HCT116 (cell line): ENCODE measurements at regions not wholly inside any gene's neighbourhood (a gene's known extent, or its start where the extent isn't known, plus 50 kb on each side); places are given as distances from the start of the nearest gene placed in this dataset.

Source experiments
- ATAC-seq: fragments of 200-7000 bp; cut with Tn5 transposase; 2 replicates; pipeline ENCODE4 v1.9.1; 2020; ENCODE audit warnings: mild to moderate bottlenecking, moderate library complexity
- BruUV-seq: library from RNA; stranded (reverse); fragments of 400-500 nt; replicated peaks from 2 replicates; lab custom pipeline; 2021; lab: Mats Ljungman, UMichigan
- CTCF ChIA-PET: fragments of 300-600 bp; sonication (Branson Sonifier 250); formaldehyde crosslinking; loops from one replicate; lab custom pipeline; 2021; ENCODE audit warnings: antibody characterized with exemption; lab: Charles Lee
- POLR2A ChIA-PET: fragments of 300-600, 350-600 bp; sonication (Branson Sonifier 250); formaldehyde crosslinking; loops from one replicate; lab custom pipeline; 2021; ENCODE audit warnings: antibody characterized with exemption; lab: Charles Lee
- RAD21 ChIA-PET, 2 experiments: fragments of 300-600 bp; sonication (Branson Sonifier 250); formaldehyde crosslinking; loops; one replicate each; lab custom pipeline; 2023; ENCODE audit warnings: low total read pairs in 2 of 2; ENCODE audit not compliant: uncharacterized antibody in 2 of 2, unreplicated experiment in 2 of 2, low non-redundant PET in 1 of 2; lab: Charles Lee
- DNase-seq: peaks from one replicate; pipeline ENCODE4 v3.0.0-alpha.2; 2010; ENCODE audit warnings: low read depth, low spot score
- H2AFZ ChIP-seq: fragments of 200-600 bp; shearing (Covaris generic), sonication (generic); 2 replicates; pipeline ENCODE4 v1.6.1; 2017; ENCODE audit warnings: low read depth, mixed run types, mixed read lengths, antibody characterized with exemption, low read length; ENCODE audit not compliant: poor library complexity, severe bottlenecking
- H3K27ac ChIP-seq: 2 replicates; pipeline ENCODE4 v1.5.1; 2012; ENCODE audit warnings: low read depth, low read length
- H3K27me3 ChIP-seq: fragments of 200-600 bp; sonication (generic); 2 replicates; pipeline ENCODE4 v1.6.1; 2016; ENCODE audit warnings: mixed run types, low read length, mixed read lengths; ENCODE audit not compliant: insufficient read depth
- H3K36me3 ChIP-seq, 2 experiments: fragments of 200-500 bp in 1 of 2; fragments of 200-600 bp in 1 of 2; sonication (Bioruptor generic) in 1 of 2; sonication (generic) in 1 of 2; 2 replicates each; pipeline versions ENCODE4 v1.5.1 to v1.6.1; 2014 to 2016; ENCODE audit warnings: low read length in 2 of 2, inconsistent platforms in 1 of 2, mixed read lengths in 1 of 2, mixed run types in 1 of 2; ENCODE audit not compliant: insufficient read depth in 2 of 2, control insufficient read depth in 1 of 2
- H3K4me1 ChIP-seq, 2 experiments: fragments of 200-600 bp in 1 of 2; sonication (generic) in 1 of 2; 2 replicates each; pipeline versions ENCODE4 v1.5.1 to v1.6.1; 2012 to 2017; ENCODE audit warnings: low read length in 2 of 2, inconsistent platforms in 1 of 2, mild to moderate bottlenecking in 1 of 2, mixed read lengths in 1 of 2, mixed run types in 1 of 2, moderate library complexity in 1 of 2; ENCODE audit not compliant: insufficient read depth in 2 of 2, control insufficient read depth in 1 of 2
- H3K4me2 ChIP-seq: fragments of 200-600 bp; sonication (generic); 2 replicates; pipeline ENCODE4 v1.6.1; 2017; ENCODE audit warnings: mixed run types, low read length, mixed read lengths
- H3K4me3 ChIP-seq, 2 experiments: fragments of 200-600 bp in 1 of 2; sonication (generic) in 1 of 2; replicated peaks in 1 of 2; 2 replicates each; pipeline ENCODE4 v1.5.1; 2011 to 2016; ENCODE audit warnings: low read length in 2 of 2, control low read depth in 1 of 2, low read depth in 1 of 2, mild to moderate bottlenecking in 1 of 2, mixed read lengths in 1 of 2, mixed run types in 1 of 2
- H3K79me2 ChIP-seq: fragments of 200-600 bp; sonication (generic); 2 replicates; pipeline ENCODE4 v1.6.1; 2017; ENCODE audit warnings: mild to moderate bottlenecking, mixed run types, low read length, moderate library complexity, mixed read lengths; ENCODE audit not compliant: insufficient read depth
- H3K9ac ChIP-seq: fragments of 200-600 bp; sonication (generic); 2 replicates; pipeline ENCODE4 v1.6.1; 2016; ENCODE audit warnings: low read length, mixed read lengths
- H3K9me2 ChIP-seq: fragments of 200-600 bp; sonication (generic), shearing (Covaris generic); 2 replicates; pipeline ENCODE4 v1.6.1; 2017; ENCODE audit warnings: mixed run types, mild to moderate bottlenecking, moderate library complexity; ENCODE audit not compliant: insufficient read depth
- H3K9me3 ChIP-seq, 2 experiments: fragments of 200-500 bp in 1 of 2; fragments of 200-600 bp in 1 of 2; sonication (Bioruptor generic) in 1 of 2; sonication (generic) in 1 of 2; 2 replicates each; pipeline ENCODE4 v1.6.1; 2014 to 2017; ENCODE audit warnings: low read length in 2 of 2, mixed read lengths in 2 of 2, inconsistent platforms in 1 of 2, low read depth in 1 of 2, mild to moderate bottlenecking in 1 of 2, mixed run types in 1 of 2, moderate library complexity in 1 of 2; ENCODE audit not compliant: control insufficient read depth in 1 of 2, insufficient read depth in 1 of 2
- H4K20me1 ChIP-seq: fragments of 200-600 bp; sonication (generic), shearing (Covaris generic); 2 replicates; pipeline ENCODE4 v1.6.1; 2017; ENCODE audit warnings: mixed run types, mild to moderate bottlenecking, moderate library complexity; ENCODE audit not compliant: insufficient read depth
- CBX3 ChIP-seq: IDR thresholded peaks from 2 replicates; pipeline ENCODE4 v1.6.1; 2012; ENCODE audit warnings: low read depth
- CEBPB ChIP-seq: IDR thresholded peaks from 2 replicates; pipeline ENCODE4 v1.6.1; 2012; ENCODE audit warnings: low read depth
- CTCF ChIP-seq, 3 experiments: fragments of 200-600 bp in 1 of 3; sonication (generic) in 1 of 3; IDR thresholded peaks in 2 of 3; conservative IDR thresholded peaks in 1 of 3; 2 replicates each; pipeline ENCODE4 v1.5.1; 2012 to 2017; ENCODE audit warnings: low read depth in 2 of 3, low read length in 2 of 3, antibody characterized with exemption in 1 of 3, borderline replicate concordance in 1 of 3, control low read depth in 1 of 3, mild to moderate bottlenecking in 1 of 3, mixed read lengths in 1 of 3, mixed run types in 1 of 3, moderate library complexity in 1 of 3; ENCODE audit not compliant: insufficient read depth in 1 of 3
- EGR1 ChIP-seq: IDR thresholded peaks from 2 replicates; pipeline ENCODE4 v1.6.1; 2012; ENCODE audit warnings: low read depth
- ELF1 ChIP-seq: IDR thresholded peaks from 2 replicates; pipeline ENCODE4 v1.6.1; 2012; ENCODE audit warnings: low read depth, borderline replicate concordance
- EZH2phosphoT487 ChIP-seq: fragments of 200-600 bp; IDR thresholded peaks from 2 replicates; pipeline ENCODE4 v1.6.1; 2018; ENCODE audit warnings: antibody characterized with exemption, borderline replicate concordance
- POLR2A ChIP-seq: IDR thresholded peaks from 2 replicates; pipeline ENCODE4 v1.7.0; 2011; ENCODE audit warnings: borderline replicate concordance; ENCODE audit not compliant: insufficient read depth, insufficient read length; ENCODE audit errors: extremely low read depth
- RAD21 ChIP-seq: IDR thresholded peaks from 2 replicates; pipeline ENCODE4 v1.6.1; 2012; ENCODE audit warnings: low read depth, mild to moderate bottlenecking
- SIN3A ChIP-seq: IDR thresholded peaks from 2 replicates; pipeline ENCODE4 v1.6.1; 2012; ENCODE audit warnings: low read depth
- SP1 ChIP-seq: IDR thresholded peaks from 2 replicates; pipeline ENCODE4 v1.6.1; 2012; ENCODE audit warnings: low read depth
- SRF ChIP-seq: IDR thresholded peaks from 2 replicates; pipeline ENCODE4 v1.6.1; 2012; ENCODE audit warnings: low read depth
- TCF7L2 ChIP-seq: IDR thresholded peaks from 2 replicates; pipeline ENCODE4 v1.7.0; 2011; ENCODE audit warnings: borderline replicate concordance, inconsistent platforms; ENCODE audit not compliant: insufficient read depth, insufficient read length; ENCODE audit errors: extremely low read depth
- YY1 ChIP-seq: IDR thresholded peaks from 2 replicates; pipeline ENCODE4 v1.6.1; 2011; ENCODE audit warnings: low read length, low read depth, moderate library complexity, mild to moderate bottlenecking; ENCODE audit not compliant: insufficient replicate concordance; ENCODE audit errors: extremely low read depth
- ZBTB33 ChIP-seq: IDR thresholded peaks from 2 replicates; pipeline ENCODE4 v1.6.1; 2011; ENCODE audit warnings: mild to moderate bottlenecking, low read length, moderate library complexity; ENCODE audit not compliant: insufficient replicate concordance; ENCODE audit errors: extremely low read depth
- ZFX ChIP-seq: fragments of 450-650 bp; IDR thresholded peaks from 2 replicates; pipeline ENCODE4 v1.6.1; 2017
- intact Hi-C: fragments of 100-400 bp; cut with micrococcal nuclease; formaldehyde crosslinking; loops from 2 replicates; pipeline ENCODE4 v1.10.0; 2022

- ChIA-PET RAD21 (no interaction called here), CTCF (no interaction called here), POLR2A (no interaction called here)
- intact Hi-C loops = no loop called here
- no peak overlapping the region for H3K27ac ChIP-seq
- H3K9me3 ChIP-seq = no peaks in the 10 kb centered on the region
- no peaks in the 10 kb centered on the region for H3K79me2 ChIP-seq
- no peak overlapping the region for H3K9ac ChIP-seq
- no TSS peak for BruUV-seq
- H2AFZ ChIP-seq = no peak overlapping the region
- no peak for DNase-seq
- H3K27me3 ChIP-seq = peaks cover 7% of the 10 kb centered on the region; the same call in 1 of the 2 replicates
- no peaks in the 10 kb centered on the region for H3K36me3 ChIP-seq
- no peak overlapping the region for H3K4me2 ChIP-seq
- H4K20me1 ChIP-seq = no peaks in the 10 kb centered on the region
- no peak for ATAC-seq
- no peak overlapping the region for H3K4me3 ChIP-seq
- H3K9me2 ChIP-seq = no peaks in the 10 kb centered on the region
- no peak for TF ChIP-seq TCF7L2
- TF ChIP-seq CBX3 = no peak
- TF ChIP-seq CTCF (IDR thresholded peaks at IDR 0.05 in 2 of 3, conservative IDR thresholded peaks at IDR 0.05 in 1 of 3; ENCODE audit: borderline replicate concordance in 1 of 3, insufficient read depth in 1 of 3, low read depth in 2 of 3, low read length in 2 of 3) = no peak
- TF ChIP-seq EZH2phosphoT487 = no peak
- no peak for TF ChIP-seq SRF
- no peak for TF ChIP-seq CEBPB
- peaks cover 0 to 2% of the 10 kb centered on the region in 2 experiments; a peak in 1 of 4 replicates for H3K4me1 ChIP-seq
These were observed 59.2 kb upstream of the CISTR start for GRCh38 chr12:53810950-53811349.

GRCh38 chr12:53811606-53812005 is 59.8 kb upstream of the CISTR start:
- POLR2A ChIA-PET = no interaction called here
- Histone ChIP-seq H3K79me2 (no peaks in the 10 kb centered on the region), H2AFZ (no peak overlapping the region), H3K9ac (no peak overlapping the region), H3K4me3 (no peak overlapping the region), H3K4me2 (no peak overlapping the region), H3K9me2 (no peaks in the 10 kb centered on the region), H3K4me1 (peaks cover 0 to under 1% of the 10 kb centered on the region in 2 experiments; a peak in 1 of 4 replicates), H3K27ac (no peak overlapping the region), H4K20me1 (no peaks in the 10 kb centered on the region), H3K36me3 (no peaks in the 10 kb centered on the region), H3K27me3 (peaks cover 7% of the 10 kb centered on the region; the same call in 1 of the 2 replicates), H3K9me3 (no peaks in the 10 kb centered on the region)
- intact Hi-C loops = no loop called here
- ATAC-seq (no peak), DNase-seq (no peak)
- CTCF ChIA-PET = no interaction called here
- RAD21 ChIA-PET = no interaction called here
- no TSS peak for BruUV-seq
- TF ChIP-seq SP1 (no peak), EGR1 (no peak), POLR2A (no peak), SRF (no peak), EZH2phosphoT487 (no peak), ZFX (no peak), RAD21 (no peak), ZBTB33 (no peak), TCF7L2 (no peak), SIN3A (no peak), YY1 (no peak), ELF1 (no peak)
